GM18507 (cell line): ENCODE measurements at regions not wholly inside any gene's neighbourhood (a gene's known extent, or its start where the extent isn't known, plus 50 kb on each side); places are given as distances from the start of the nearest gene placed in this dataset.

Experiments
- DNase-seq: peaks from one replicate; pipeline ENCODE4 v3.0.0; 2011; ENCODE audit warnings: low read depth; ENCODE audit not compliant: insufficient read length; ENCODE audit errors: extremely low spot score
- FAIRE-seq: peaks from 2 replicates; lab custom pipeline; 2011; peaks lifted over from hg19 to GRCh38; lab: Jason Lieb, UNC

DNA sequence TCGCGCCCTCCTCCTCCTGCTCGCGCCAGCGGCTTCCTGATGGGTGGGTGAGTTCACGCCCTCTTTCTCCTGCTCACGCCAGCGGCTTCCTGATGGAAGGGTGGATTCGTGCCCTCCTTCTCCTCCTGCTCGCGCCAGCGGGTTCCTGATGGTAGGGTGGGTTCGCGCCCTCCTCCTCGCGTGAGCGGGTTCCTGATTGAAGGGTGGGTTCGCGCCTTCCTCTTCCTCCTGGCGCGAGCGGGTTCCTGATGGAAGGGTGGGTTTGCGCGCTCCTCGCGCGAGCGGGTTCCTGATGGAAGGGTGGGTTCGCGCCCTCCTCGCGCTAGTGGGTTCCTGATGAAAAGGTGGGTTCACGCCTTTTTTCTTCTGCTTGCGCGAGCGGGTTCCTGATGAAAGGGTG lies 62.0 kb upstream of the MGAT5 start:
- no peak for FAIRE-seq

DNA sequence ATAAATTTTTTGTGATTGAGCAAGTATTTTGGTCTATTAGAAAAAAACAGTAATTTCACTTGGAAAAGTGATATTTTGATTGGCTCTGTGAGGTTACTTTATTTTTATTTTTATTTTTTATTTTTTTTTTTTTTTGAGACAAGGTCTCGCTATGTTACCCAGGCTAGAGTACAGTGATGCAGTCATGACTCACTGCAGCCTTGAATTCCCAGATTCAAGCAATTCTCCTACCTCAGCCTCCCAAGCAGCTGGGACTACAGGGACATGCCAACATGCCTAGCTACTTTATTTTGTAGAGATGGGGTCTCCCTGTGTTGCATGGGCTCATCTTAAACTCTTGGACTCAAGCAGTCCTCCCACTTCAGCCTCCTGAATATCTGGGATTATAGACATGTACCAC lies 60.9 kb upstream of the MGAT5 start:
- no peak for DNase-seq
- no peak for FAIRE-seq

More for the DNA sequence above, 62.0 kb upstream of the MGAT5 start:
- no peak for DNase-seq

DNA sequence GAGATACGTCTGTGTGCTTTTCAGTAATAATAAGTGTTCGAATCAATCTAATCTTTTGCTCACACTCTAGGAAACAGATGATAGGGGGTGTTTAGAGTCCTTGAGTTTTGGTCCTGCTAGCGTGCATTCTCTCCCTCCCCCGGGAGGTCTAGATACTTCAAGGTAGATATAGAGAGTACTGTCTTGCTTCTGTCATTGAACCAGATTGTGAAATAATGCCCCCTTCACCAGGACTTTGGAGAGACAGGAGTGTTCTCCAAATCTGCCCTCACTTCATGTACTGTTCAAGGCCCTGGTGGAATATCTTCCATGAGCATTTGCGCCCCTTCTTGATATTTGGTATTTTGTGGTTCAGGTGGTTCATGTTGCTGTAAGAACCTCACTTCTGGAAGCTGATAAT lies 59.4 kb upstream of the MGAT5 start:
- FAIRE-seq = no peak
- DNase-seq = no peak

DNA sequence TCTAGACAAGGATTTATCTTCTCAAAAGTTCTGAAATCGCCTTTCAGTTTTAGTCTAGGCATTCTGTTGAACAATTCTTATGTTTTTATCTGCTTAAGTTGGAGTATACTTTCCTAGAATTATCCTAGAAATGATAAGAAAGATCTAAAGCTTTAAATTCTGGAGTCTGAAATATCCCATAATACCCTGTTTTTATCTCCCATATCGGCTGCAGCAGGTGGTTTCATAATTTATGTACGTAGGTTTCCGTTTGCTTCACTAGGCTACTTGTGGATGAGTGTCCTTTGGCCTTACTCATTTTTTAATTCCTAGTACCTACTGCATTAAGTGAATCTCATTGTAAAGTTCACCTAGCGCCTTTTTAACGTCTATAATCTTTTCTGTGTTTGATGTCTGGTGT lies 58.5 kb upstream of the MGAT5 start:
- no peak for DNase-seq
- FAIRE-seq = no peak

DNA sequence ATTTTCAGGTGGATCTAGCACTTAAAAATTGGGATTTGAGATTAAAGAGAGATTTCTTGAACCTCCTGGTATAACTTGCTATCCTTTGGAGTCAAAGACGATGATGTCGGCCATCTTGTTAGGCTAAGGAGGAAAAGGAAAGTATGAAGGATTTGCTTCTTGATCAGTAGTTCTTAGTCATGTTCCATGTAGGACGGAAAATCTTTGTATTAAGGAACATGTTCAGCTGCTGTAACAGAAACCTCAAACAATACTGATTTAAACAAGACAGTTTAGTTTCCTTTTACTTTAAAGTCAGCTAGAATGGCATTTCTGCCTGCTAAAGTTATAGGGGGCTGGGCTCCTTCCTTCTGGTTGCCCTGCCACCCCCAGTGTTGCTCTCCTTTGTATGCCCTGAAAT lies 56.4 kb upstream of the MGAT5 start:
- no peak for DNase-seq
- FAIRE-seq = no peak

DNA sequence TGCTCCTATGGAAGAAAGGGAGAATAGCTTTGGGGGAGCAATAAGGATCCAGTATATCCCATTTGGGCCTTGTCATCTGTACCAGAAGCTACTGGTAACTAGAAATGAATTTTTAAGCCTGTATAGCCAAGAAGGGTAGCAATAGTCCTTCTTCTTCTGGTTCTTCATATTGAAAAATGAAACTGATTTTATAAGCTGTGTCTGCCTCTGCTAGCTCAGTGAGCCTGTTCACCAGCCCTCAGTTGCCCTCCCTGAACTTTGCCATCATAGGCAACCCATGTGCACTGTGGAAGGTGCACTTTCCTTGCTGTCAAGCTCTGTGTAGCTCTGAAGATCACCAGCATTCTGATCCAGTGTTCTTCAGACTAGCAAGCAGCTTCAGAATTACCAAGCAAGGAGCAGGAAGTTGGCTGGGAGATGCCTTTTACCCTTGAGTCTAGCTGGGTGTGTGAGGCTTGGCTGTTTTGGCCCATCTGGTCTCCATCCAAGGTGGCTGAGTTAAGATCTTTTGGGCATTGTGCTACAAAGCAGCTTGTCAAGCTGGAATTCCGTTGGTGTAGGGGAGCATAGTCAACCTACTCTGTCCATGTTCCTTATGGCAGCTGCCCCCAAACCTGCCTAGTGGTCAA lies 55.8 kb upstream of the MGAT5 start:
- FAIRE-seq (no peak), DNase-seq (no peak)

DNA sequence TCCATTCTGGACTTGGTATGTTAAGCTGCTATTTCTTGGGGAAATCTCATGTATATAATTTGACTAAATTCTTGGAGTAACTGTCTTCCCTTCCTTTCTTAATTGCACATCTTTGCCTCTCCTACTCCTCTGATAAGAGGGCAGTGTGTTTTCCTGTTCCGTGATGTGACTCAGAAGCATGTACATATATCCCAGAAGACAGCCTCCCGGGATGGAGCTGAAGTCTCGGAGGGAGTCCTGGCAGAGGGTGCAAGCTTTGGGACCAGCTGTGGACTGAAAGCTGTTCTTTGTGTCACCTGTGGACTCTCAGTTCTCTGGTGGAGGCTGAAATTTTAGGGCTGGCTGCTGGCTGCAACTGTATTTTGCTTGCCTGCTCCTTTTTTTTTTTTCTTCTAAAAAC lies 54.7 kb upstream of the MGAT5 start:
- FAIRE-seq = no peak
- DNase-seq = no peak

DNA sequence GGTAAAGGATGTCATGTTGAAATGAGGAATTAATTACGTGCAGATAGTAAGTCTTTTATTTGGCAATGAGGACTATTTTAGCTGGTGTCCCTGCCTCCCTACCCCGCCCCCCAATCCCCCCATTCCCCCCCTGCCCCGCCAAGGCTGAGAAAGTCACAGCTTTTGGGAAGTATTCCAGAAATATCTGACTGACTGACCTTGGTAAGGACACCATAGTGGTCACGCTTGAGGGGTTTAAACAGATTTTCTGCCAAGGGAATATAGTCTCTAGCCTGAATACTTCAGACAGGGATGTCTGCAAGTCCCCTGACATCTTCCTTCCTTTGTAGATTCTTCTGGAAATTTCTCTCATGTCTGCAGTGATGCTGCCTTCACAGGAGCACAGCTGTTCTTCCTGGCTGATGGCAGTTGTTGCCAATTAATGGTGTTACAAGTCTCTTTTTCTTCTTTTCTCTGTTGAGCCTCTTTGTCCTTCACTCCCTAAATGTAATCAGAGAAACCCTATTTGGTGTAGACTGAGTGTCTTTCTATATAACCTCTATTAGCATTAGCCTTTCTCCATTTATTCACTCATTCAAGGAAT lies 53.7 kb upstream of the MGAT5 start:
- DNase-seq (no peak), FAIRE-seq (no peak)

DNA sequence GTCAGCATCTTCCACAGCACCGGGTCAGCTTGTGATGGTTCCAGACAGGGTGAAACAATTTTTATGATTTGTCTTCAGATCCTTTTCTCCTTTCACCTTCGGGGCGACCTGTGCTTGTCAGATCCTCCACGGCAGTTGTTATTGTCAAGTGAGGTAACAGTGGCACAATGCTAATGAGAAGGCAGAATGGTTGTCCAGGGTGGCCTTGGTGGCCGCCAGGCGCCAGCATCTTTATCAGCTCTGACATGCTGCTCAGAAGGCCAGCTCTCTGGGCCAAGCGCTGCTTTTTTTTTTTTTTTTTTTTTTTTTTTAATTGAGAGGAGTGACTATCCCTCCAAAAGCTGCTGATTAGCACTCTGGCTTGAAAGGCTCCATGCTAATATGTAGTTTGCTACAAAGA lies 52.3 kb upstream of the MGAT5 start:
- no peak for FAIRE-seq
- no peak for DNase-seq

DNA sequence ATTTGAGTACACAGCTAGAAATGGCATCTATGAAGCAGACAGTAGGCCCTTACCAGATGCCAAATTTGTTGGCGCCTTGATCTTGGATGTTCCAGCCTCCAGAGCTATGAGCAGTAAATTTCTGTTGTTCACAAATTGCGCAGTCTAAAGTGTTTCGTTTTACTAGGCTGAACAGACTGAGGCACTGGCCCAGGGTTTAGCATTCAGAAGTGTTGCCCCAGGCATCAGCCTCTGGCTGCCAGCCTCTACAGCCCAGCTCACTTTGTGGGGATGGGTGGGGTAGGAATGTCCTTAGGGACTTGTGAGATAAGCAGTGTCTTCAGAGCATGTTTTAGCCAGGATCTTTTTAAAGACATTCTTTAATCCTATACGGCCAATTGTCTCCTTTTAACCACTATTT lies 51.5 kb upstream of the MGAT5 start:
- no peak for FAIRE-seq
- DNase-seq = no peak

DNA sequence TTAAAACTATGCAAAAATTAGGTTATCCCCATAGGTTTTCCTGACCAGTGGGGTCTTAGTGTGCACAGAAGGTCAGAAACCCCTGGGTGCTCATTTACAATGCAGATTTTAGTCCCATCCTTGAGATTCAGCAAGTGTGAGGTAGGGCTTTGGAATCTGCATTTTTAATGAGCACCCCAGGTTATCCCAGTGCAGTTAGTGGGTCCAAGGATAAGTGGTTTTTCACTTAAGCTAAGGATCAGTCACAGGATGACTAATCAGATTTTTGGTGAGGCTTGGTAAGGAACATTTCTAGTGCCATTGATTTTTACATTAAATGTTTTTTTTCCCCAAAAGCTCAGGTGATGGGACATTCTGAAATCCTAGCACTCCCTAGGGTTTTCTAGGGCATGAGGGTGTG lies 50.7 kb upstream of the MGAT5 start:
- FAIRE-seq (no peak), DNase-seq (no peak)
